GM12872 (cell line): ENCODE measurements at regions not wholly inside any gene's neighbourhood (a gene's known extent, or its start where the extent isn't known, plus 50 kb on each side); places are given as distances from the start of the nearest gene placed in this dataset.

Experiments used
- CTCF ChIP-seq: IDR thresholded peaks from 3 replicates; pipeline ENCODE4 v1.5.1; 2011; ENCODE audit warnings: low read depth, mild to moderate bottlenecking, low read length, moderate library complexity; ENCODE audit not compliant: insufficient read depth

- no peak for TF ChIP-seq CTCF
Measured at GRCh38 chr15:39255760-39256159, 325.1 kb upstream of the THBS1 start.

GRCh38 chr15:39260391-39260790, 320.5 kb upstream of the THBS1 start:
- no peak for TF ChIP-seq CTCF

- no peak for TF ChIP-seq CTCF
Measured at GRCh38 chr15:39260791-39261190, 320.1 kb upstream of the THBS1 start.

- TF ChIP-seq CTCF, result no peak
Measured at GRCh38 chr15:39265261-39265660, 315.6 kb upstream of the THBS1 start.

- TF ChIP-seq CTCF, result no peak
Measured at GRCh38 chr15:39266890-39267289, 314.0 kb upstream of the THBS1 start.

- TF ChIP-seq CTCF, result no peak
Measured at GRCh38 chr15:39267685-39268084, 313.2 kb upstream of the THBS1 start.

- no peak for TF ChIP-seq CTCF
Measured at GRCh38 chr15:39269352-39269751, 311.5 kb upstream of the THBS1 start.

- TF ChIP-seq CTCF, result no peak
Measured at GRCh38 chr15:39269821-39270220, 311.1 kb upstream of the THBS1 start.
